ENCODE measurements at regions not wholly inside any gene's neighbourhood (a gene's known extent, or its start where the extent isn't known, plus 50 kb on each side); places are given as distances from the start of the nearest gene placed in this dataset.

GRCh38 chr2:41947701-41948396 lies 100.0 kb upstream of the PKDCC start:
- no peak for DNase-seq (ENCODE audit: low read depth in 2 of 2)

GRCh38 chr2:41948397-41948763 lies 99.4 kb upstream of the PKDCC start:
- DNase-seq (ENCODE audit: low read depth in 2 of 2): no peak

- DNase-seq (ENCODE audit: low read depth in 2 of 2): no peak
Measured at GRCh38 chr2:41949091-41949882, 98.5 kb upstream of the PKDCC start.

- DNase-seq (ENCODE audit: low read depth in 2 of 2): no peak
Measured at GRCh38 chr2:41949883-41950665, 97.7 kb upstream of the PKDCC start.

- no peak for DNase-seq (ENCODE audit: low read depth in 2 of 2)
Measured at GRCh38 chr2:41950666-41950960, 97.2 kb upstream of the PKDCC start.

- no peak for DNase-seq (ENCODE audit: low read depth in 2 of 2)
Measured at GRCh38 chr2:41954304-41955291, 93.2 kb upstream of the PKDCC start.

- no peak for DNase-seq (ENCODE audit: low read depth in 2 of 2)
Measured at GRCh38 chr2:41955316-41956043, 92.3 kb upstream of the PKDCC start.

- DNase-seq (ENCODE audit: low read depth in 2 of 2): no peak
Measured at GRCh38 chr2:41957431-41957830, 90.4 kb upstream of the PKDCC start.

- DNase-seq (ENCODE audit: low read depth in 2 of 2): no peak
Measured at GRCh38 chr2:41958251-41958650, 89.6 kb upstream of the PKDCC start.

GRCh38 chr2:41958775-41959174 lies 89.0 kb upstream of the PKDCC start:
- DNase-seq (ENCODE audit: low read depth in 2 of 2): no peak

- DNase-seq (ENCODE audit: low read depth in 2 of 2): no peak
Measured at GRCh38 chr2:41959760-41960159, 88.1 kb upstream of the PKDCC start.

GRCh38 chr2:41962922-41963622 lies 84.7 kb upstream of the PKDCC start:
- DNase-seq (ENCODE audit: low read depth in 2 of 2): no peak

- no peak for DNase-seq (ENCODE audit: low read depth in 2 of 2)
Measured at GRCh38 chr2:41963661-41964525, 83.9 kb upstream of the PKDCC start.

GRCh38 chr2:41965173-41965908 lies 82.5 kb upstream of the PKDCC start:
- DNase-seq (ENCODE audit: low read depth in 2 of 2): no peak

GRCh38 chr2:41965909-41966295 lies 81.9 kb upstream of the PKDCC start:
- no peak for DNase-seq (ENCODE audit: low read depth in 2 of 2)

GRCh38 chr2:41966431-41966893 lies 81.4 kb upstream of the PKDCC start:
- no peak for DNase-seq (ENCODE audit: low read depth in 2 of 2)

GRCh38 chr2:41966920-41967319 lies 80.9 kb upstream of the PKDCC start:
- DNase-seq (ENCODE audit: low read depth in 2 of 2): no peak

GRCh38 chr2:41967476-41968181 lies 80.2 kb upstream of the PKDCC start:
- no peak for DNase-seq (ENCODE audit: low read depth in 2 of 2)
